Esophagus muscularis mucosa (tissue), 3 donors: ENCODE measurements at regions not wholly inside any gene's neighbourhood (a gene's known extent, or its start where the extent isn't known, plus 50 kb on each side); places are given as distances from the start of the nearest gene placed in this dataset.

ENCODE experiments used
- CTCF ChIP-seq, 3 experiments: fragments of 200-600 bp in 2 of 3; fragments of 450-650 bp in 1 of 3; sonication (generic) in 2 of 3; IDR thresholded peaks; one replicate each; pipeline ENCODE4 v1.5.1; 2017 to 2019; ENCODE audit warnings: antibody characterized with exemption in 3 of 3, mild to moderate bottlenecking in 2 of 3, moderate library complexity in 1 of 3
- POLR2A ChIP-seq: fragments of 450-650 bp; IDR thresholded peaks from one replicate; pipeline ENCODE4 v1.6.1; 2017; ENCODE audit warnings: antibody characterized with exemption, moderate library complexity, mild to moderate bottlenecking, low read depth
- POLR2AphosphoS5 ChIP-seq, 2 donors: sonication (generic); formaldehyde crosslinking; IDR thresholded peaks; one replicate each; pipeline ENCODE4 v1.6.1; 2017; ENCODE audit warnings: antibody characterized with exemption in 2 of 2

- TF ChIP-seq CTCF (IDR thresholded peaks at IDR 0.05) (no peak), POLR2A (no peak), POLR2AphosphoS5 (IDR thresholded peaks at IDR 0.05) (no peak)
These were observed 643.6 kb downstream of the HS3ST4 start for GRCh38 chr16:26335236-26335853.
